IMR-90 (cell line): ENCODE measurements at regions not wholly inside any gene's neighbourhood (a gene's known extent, or its start where the extent isn't known, plus 50 kb on each side); places are given as distances from the start of the nearest gene placed in this dataset.

Experiments used
- ATAC-seq: fragments of 200-7000 bp; cut with Tn5 transposase; 2 replicates; pipeline ENCODE4 v1.9.1; 2020; ENCODE audit warnings: low read depth, mild to moderate bottlenecking, moderate library complexity
- BruUV-seq: library from RNA; stranded (reverse); fragments of 400-500 nt; replicated peaks from 2 replicates; lab custom pipeline; 2021; lab: Mats Ljungman, UMichigan
- CTCF ChIA-PET: fragments of 300-600 bp; formaldehyde crosslinking; extraction: SDS; loops from one replicate; lab custom pipeline; 2021; ENCODE audit warnings: antibody characterized with exemption; lab: Yijun Ruan, JAX
- POLR2A ChIA-PET: fragments of 300-600 bp; sonication (Branson Sonifier 250); formaldehyde crosslinking; loops from one replicate; lab custom pipeline; 2022; ENCODE audit warnings: antibody characterized with exemption; ENCODE audit not compliant: unreplicated experiment; lab: Charles Lee
- DNase-seq: peaks from one replicate; pipeline ENCODE4 v3.0.0; 2013
- H2AFZ ChIP-seq: replicated peaks from 2 replicates; pipeline ENCODE3; 2013; ENCODE audit warnings: low read length, mild to moderate bottlenecking; ENCODE audit not compliant: poor library complexity
- H2AK5ac ChIP-seq: 2 replicates; pipeline ENCODE4 v1.6.1; 2013; ENCODE audit warnings: low read depth, low read length, inconsistent platforms
- H2AK9ac ChIP-seq: replicated peaks from 2 replicates; pipeline ENCODE3; 2013; ENCODE audit warnings: mild to moderate bottlenecking, low read depth, low read length, moderate library complexity; ENCODE audit not compliant: poor library complexity
- H2BK120ac ChIP-seq: 2 replicates; pipeline ENCODE4 v1.6.1; 2013; ENCODE audit warnings: low read depth, low read length, inconsistent platforms
- H2BK15ac ChIP-seq: 3 replicates; pipeline ENCODE4 v1.6.1; 2013; ENCODE audit warnings: low read depth, low read length, inconsistent platforms
- H2BK20ac ChIP-seq: 2 replicates; pipeline ENCODE4 v1.6.1; 2013; ENCODE audit warnings: low read depth, mild to moderate bottlenecking, inconsistent platforms, low read length, moderate library complexity
- H2BK5ac ChIP-seq: 2 replicates; pipeline ENCODE4 v1.6.1; 2013; ENCODE audit warnings: mild to moderate bottlenecking, low read depth, low read length, inconsistent platforms; ENCODE audit not compliant: poor library complexity, severe bottlenecking
- H3K14ac ChIP-seq: replicated peaks from 2 replicates; pipeline ENCODE4 v1.6.1; 2013; ENCODE audit warnings: low read depth, low read length, inconsistent platforms
- H3K18ac ChIP-seq: 2 replicates; pipeline ENCODE4 v1.6.1; 2013; ENCODE audit warnings: low read depth, low read length, control low read depth
- H3K23ac ChIP-seq: 2 replicates; pipeline ENCODE4 v1.6.1; 2013; ENCODE audit warnings: low read depth, low read length, inconsistent platforms
- H3K27ac ChIP-seq: 2 replicates; pipeline ENCODE4 v1.5.1; 2013; ENCODE audit warnings: mild to moderate bottlenecking, control low read depth, low read length; ENCODE audit not compliant: insufficient read depth
- H3K27me3 ChIP-seq: 2 replicates; pipeline ENCODE4 v1.6.1; 2013; ENCODE audit warnings: low read length; ENCODE audit not compliant: control insufficient read depth, insufficient read depth
- H3K36me3 ChIP-seq: 2 replicates; pipeline ENCODE4 v1.6.1; 2013; ENCODE audit warnings: low read length, mixed read lengths; ENCODE audit not compliant: control insufficient read depth, insufficient read depth
- H3K4ac ChIP-seq: 2 replicates; pipeline ENCODE4 v1.6.1; 2013; ENCODE audit warnings: low read depth, low read length, inconsistent platforms
- H3K4me1 ChIP-seq: 2 replicates; pipeline ENCODE4 v1.6.1; 2013; ENCODE audit warnings: low read length, mixed read lengths; ENCODE audit not compliant: control insufficient read depth, insufficient read depth
- H3K4me2 ChIP-seq: 2 replicates; pipeline ENCODE4 v1.6.1; 2013; ENCODE audit warnings: low read depth, mild to moderate bottlenecking, control low read depth, low read length, moderate library complexity
- H3K4me3 ChIP-seq: 2 replicates; pipeline ENCODE4 v1.5.1; 2013; ENCODE audit warnings: low read depth, mild to moderate bottlenecking, control low read depth, low read length, moderate library complexity; ENCODE audit not compliant: insufficient read depth
- H3K56ac ChIP-seq: 2 replicates; pipeline ENCODE4 v1.6.1; 2013; ENCODE audit warnings: low read length, inconsistent platforms; ENCODE audit not compliant: insufficient read depth; ENCODE audit errors: extremely low read depth
- H3K79me1 ChIP-seq, 2 experiments: 2 replicates each; pipeline ENCODE4 v1.6.1; 2013; ENCODE audit warnings: low read length in 2 of 2, inconsistent platforms in 1 of 2, low read depth in 1 of 2
- H3K9ac ChIP-seq: 2 replicates; pipeline ENCODE4 v1.6.1; 2013; ENCODE audit warnings: low read depth, low read length, control low read depth
- H3K9me1 ChIP-seq: 2 replicates; pipeline ENCODE4 v1.6.1; 2013; ENCODE audit warnings: low read length, inconsistent platforms; ENCODE audit not compliant: insufficient read depth
- H3K9me3 ChIP-seq: 2 replicates; pipeline ENCODE4 v1.6.1; 2013; ENCODE audit warnings: low read length; ENCODE audit not compliant: control insufficient read depth, insufficient read depth
- H4K20me1 ChIP-seq: 2 replicates; pipeline ENCODE4 v1.6.1; 2013; ENCODE audit warnings: low read length, inconsistent platforms; ENCODE audit not compliant: insufficient read depth
- H4K5ac ChIP-seq: 2 replicates; pipeline ENCODE4 v1.6.1; 2013; ENCODE audit warnings: mild to moderate bottlenecking, low read depth, low read length, control low read depth
- H4K8ac ChIP-seq, 2 experiments: 2 replicates each; pipeline ENCODE4 v1.6.1; 2013; ENCODE audit warnings: low read depth in 2 of 2, low read length in 2 of 2, control low read depth in 1 of 2, inconsistent platforms in 1 of 2
- H4K91ac ChIP-seq: 2 replicates; pipeline ENCODE4 v1.6.1; 2013; ENCODE audit warnings: low read depth, low read length, inconsistent platforms; ENCODE audit not compliant: insufficient read depth
- BHLHE40 ChIP-seq: fragments of 150-350 bp; IDR thresholded peaks from 2 replicates; pipeline ENCODE4 v1.6.1; 2016; ENCODE audit warnings: mild to moderate bottlenecking, low read depth, low read length
- CEBPB ChIP-seq: IDR thresholded peaks from 2 replicates; pipeline ENCODE4 v1.6.1; 2012; ENCODE audit warnings: low read depth, low read length, improper control_type of control experiment
- CHD1 ChIP-seq: IDR thresholded peaks from 2 replicates; pipeline ENCODE4 v1.6.1; 2012; ENCODE audit warnings: low read depth, low read length, improper control_type of control experiment
- FOS ChIP-seq: fragments of 150-350 bp; IDR thresholded peaks from 2 replicates; pipeline ENCODE4 v1.6.1; 2016; ENCODE audit warnings: low read depth, low read length
- MAFK ChIP-seq: IDR thresholded peaks from 2 replicates; pipeline ENCODE4 v1.6.1; 2012; ENCODE audit warnings: low read depth, low read length, improper control_type of control experiment
- MAZ ChIP-seq: IDR thresholded peaks from 2 replicates; pipeline ENCODE4 v1.6.1; 2012; ENCODE audit warnings: low read depth, mild to moderate bottlenecking, low read length, improper control_type of control experiment, moderate library complexity, borderline replicate concordance
- NFE2L2 ChIP-seq: fragments of 150-350 bp; IDR thresholded peaks from 2 replicates; pipeline ENCODE4 v1.6.1; 2016; ENCODE audit warnings: low read depth, mild to moderate bottlenecking, low read length
- POLR2A ChIP-seq: IDR thresholded peaks from 2 replicates; pipeline ENCODE4 v1.6.1; 2012; ENCODE audit warnings: mild to moderate bottlenecking, low read depth, low read length
- RCOR1 ChIP-seq: IDR thresholded peaks from 2 replicates; pipeline ENCODE4 v1.6.1; 2012; ENCODE audit warnings: mild to moderate bottlenecking, low read length, improper control_type of control experiment; ENCODE audit not compliant: insufficient replicate concordance
- SMC3 ChIP-seq: fragments of 150-350 bp; IDR thresholded peaks from 2 replicates; pipeline ENCODE4 v1.6.1; 2016; ENCODE audit warnings: low read depth, mild to moderate bottlenecking, antibody characterized with exemption, low read length, moderate library complexity
- WGBS, 2 experiments: methylation state at CpG; one replicate each; pipeline versions ENCODE4 v1.1.5 to v1.1.7; 2013; ENCODE audit warnings: missing lambda C conversion rate in 2 of 2; ENCODE audit not compliant: insufficient read length in 1 of 2; ENCODE audit errors: extremely low coverage in 2 of 2; 5-methylcytosine and 5-hydroxymethylcytosine counted together
- dilution Hi-C: fragments of 300-500 bp; cut with HindIII; formaldehyde crosslinking; loops from one replicate; pipeline ENCODE4 v1.14.3; 2018; ENCODE audit warnings: low sequenced_read_pairs; ENCODE audit not compliant: unreplicated experiment
- in situ Hi-C: fragments of 300-500 bp; cut with MboI; formaldehyde crosslinking; loops from 3 replicates; pipeline ENCODE4 v1.14.3; 2019; ENCODE audit warnings: low sequenced_read_pairs, inconsistent platforms, mixed read lengths
- intact Hi-C: fragments of 100-400 bp; cut with micrococcal nuclease; formaldehyde crosslinking; loops from 2 replicates; pipeline ENCODE4 v1.10.0; 2022
- TF ChIP-seq, protein P1 (sequence below): conservative IDR thresholded peaks from 2 replicates; pipeline ENCODE4 v1.5.1; 2012; ENCODE audit warnings: mild to moderate bottlenecking, low read depth, low read length, improper control_type of control experiment
- TF ChIP-seq, protein P2 (sequence below): fragments of 150-350 bp; IDR thresholded peaks from 2 replicates; pipeline ENCODE4 v1.6.1; 2017; ENCODE audit warnings: mild to moderate bottlenecking, antibody characterized with exemption, low read length, low read depth
- TF ChIP-seq, protein P3 (sequence below): fragments of 150-350 bp; IDR thresholded peaks from 2 replicates; pipeline ENCODE4 v1.6.1; 2016; ENCODE audit warnings: low read depth, mild to moderate bottlenecking, low read length, moderate library complexity, borderline replicate concordance

DNA sequence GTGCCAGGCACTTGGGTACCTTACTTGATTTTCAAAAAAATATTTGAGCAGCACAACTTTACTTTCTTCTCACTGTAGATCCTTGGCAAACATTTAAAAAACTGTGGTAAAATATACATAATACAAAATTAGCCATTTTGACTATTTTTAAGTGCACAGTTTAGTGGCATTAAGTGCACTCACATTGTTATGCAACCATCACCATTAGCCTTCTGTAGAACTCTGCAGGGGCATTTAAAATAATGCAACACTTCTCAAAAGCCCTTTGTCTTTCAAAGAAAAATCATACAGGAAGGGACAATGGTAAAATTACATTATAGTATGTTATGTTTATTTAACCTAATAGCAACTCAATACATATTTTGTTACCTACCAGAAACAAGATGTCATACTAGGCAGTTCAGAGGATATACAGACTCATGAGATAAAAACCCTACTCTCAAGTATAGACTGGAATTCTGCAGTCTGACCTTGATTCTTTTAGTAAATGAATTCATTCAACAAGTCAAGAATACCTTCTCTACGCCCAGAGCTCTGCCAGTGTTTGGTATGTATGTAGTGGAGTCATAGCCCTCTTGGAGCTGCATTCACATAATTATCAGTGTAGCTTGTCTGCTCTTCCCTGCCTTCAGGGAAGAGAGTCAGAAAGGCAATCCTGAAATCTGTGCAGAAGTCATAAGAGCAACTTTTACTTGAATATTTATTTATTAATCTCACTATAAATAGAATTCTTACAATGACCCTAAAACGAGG is 74.0 kb upstream of the ARRDC3 start:
- Histone ChIP-seq H4K91ac (no peak overlapping the region), H3K4me1 (no peaks in the 10 kb centered on the region), H3K79me1 (no peaks in the 10 kb centered on the region), H3K27me3 (no peaks in the 10 kb centered on the region), H3K4me3 (no peak overlapping the region), H4K5ac (no peak overlapping the region), H2AFZ (no peak overlapping the region), H3K9me1 (no peaks in the 10 kb centered on the region), H3K4me2 (no peak overlapping the region), H3K9ac (no peak overlapping the region), H2BK15ac (no peak overlapping the region), H2BK120ac (no peak overlapping the region), H2BK20ac (no peak overlapping the region), H3K36me3 (no peaks in the 10 kb centered on the region), H2BK5ac (no peak overlapping the region), H3K4ac (no peak overlapping the region), H3K27ac (no peak overlapping the region), H2AK5ac (no peak overlapping the region), H3K18ac (no peak overlapping the region), H3K23ac (no peak overlapping the region), H3K9me3 (no peaks in the 10 kb centered on the region), H2AK9ac (no peak overlapping the region), H3K14ac (no peak overlapping the region), H3K56ac (no peak overlapping the region), H4K8ac (no peak overlapping the region), H4K20me1 (no peaks in the 10 kb centered on the region)
- ATAC-seq, result no peak
- intact Hi-C loops (no loop called here), dilution Hi-C loops (no loop called here), in situ Hi-C loops (no loop called here)
- no CpG with 5 or more reads among the region's 2 CpGs for WGBS, 2 experiments
- POLR2A ChIA-PET, result no interaction called here
- DNase-seq, result no peak
- CTCF ChIA-PET, result interaction anchor here (0.6 kb wide), 1 partner anchor 16 kb away, joined by 4 read pairs; no protein-coding TSS in a partner anchor
- TF ChIP-seq BHLHE40, result no peak
- no peak for TF ChIP-seq CHD1
- TF ChIP-seq, protein P1, sequence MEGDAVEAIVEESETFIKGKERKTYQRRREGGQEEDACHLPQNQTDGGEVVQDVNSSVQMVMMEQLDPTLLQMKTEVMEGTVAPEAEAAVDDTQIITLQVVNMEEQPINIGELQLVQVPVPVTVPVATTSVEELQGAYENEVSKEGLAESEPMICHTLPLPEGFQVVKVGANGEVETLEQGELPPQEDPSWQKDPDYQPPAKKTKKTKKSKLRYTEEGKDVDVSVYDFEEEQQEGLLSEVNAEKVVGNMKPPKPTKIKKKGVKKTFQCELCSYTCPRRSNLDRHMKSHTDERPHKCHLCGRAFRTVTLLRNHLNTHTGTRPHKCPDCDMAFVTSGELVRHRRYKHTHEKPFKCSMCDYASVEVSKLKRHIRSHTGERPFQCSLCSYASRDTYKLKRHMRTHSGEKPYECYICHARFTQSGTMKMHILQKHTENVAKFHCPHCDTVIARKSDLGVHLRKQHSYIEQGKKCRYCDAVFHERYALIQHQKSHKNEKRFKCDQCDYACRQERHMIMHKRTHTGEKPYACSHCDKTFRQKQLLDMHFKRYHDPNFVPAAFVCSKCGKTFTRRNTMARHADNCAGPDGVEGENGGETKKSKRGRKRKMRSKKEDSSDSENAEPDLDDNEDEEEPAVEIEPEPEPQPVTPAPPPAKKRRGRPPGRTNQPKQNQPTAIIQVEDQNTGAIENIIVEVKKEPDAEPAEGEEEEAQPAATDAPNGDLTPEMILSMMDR, result no peak
- no peak for TF ChIP-seq NFE2L2
- TF ChIP-seq, protein P2, sequence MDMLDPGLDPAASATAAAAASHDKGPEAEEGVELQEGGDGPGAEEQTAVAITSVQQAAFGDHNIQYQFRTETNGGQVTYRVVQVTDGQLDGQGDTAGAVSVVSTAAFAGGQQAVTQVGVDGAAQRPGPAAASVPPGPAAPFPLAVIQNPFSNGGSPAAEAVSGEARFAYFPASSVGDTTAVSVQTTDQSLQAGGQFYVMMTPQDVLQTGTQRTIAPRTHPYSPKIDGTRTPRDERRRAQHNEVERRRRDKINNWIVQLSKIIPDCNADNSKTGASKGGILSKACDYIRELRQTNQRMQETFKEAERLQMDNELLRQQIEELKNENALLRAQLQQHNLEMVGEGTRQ, result no peak
- TF ChIP-seq RCOR1, result no peak
- TF ChIP-seq SMC3, result no peak
- no peak for TF ChIP-seq MAFK
- no peak for TF ChIP-seq POLR2A
- TF ChIP-seq CEBPB, result no peak
- no peak for TF ChIP-seq MAZ
- no peak for TF ChIP-seq FOS
- TF ChIP-seq, protein P3, sequence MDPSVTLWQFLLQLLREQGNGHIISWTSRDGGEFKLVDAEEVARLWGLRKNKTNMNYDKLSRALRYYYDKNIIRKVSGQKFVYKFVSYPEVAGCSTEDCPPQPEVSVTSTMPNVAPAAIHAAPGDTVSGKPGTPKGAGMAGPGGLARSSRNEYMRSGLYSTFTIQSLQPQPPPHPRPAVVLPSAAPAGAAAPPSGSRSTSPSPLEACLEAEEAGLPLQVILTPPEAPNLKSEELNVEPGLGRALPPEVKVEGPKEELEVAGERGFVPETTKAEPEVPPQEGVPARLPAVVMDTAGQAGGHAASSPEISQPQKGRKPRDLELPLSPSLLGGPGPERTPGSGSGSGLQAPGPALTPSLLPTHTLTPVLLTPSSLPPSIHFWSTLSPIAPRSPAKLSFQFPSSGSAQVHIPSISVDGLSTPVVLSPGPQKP, result no peak
- no TSS peak for BruUV-seq
